ENCODE measurements at regions not wholly inside any gene's neighbourhood (a gene's known extent, or its start where the extent isn't known, plus 50 kb on each side); places are given as distances from the start of the nearest gene placed in this dataset.

DNA sequence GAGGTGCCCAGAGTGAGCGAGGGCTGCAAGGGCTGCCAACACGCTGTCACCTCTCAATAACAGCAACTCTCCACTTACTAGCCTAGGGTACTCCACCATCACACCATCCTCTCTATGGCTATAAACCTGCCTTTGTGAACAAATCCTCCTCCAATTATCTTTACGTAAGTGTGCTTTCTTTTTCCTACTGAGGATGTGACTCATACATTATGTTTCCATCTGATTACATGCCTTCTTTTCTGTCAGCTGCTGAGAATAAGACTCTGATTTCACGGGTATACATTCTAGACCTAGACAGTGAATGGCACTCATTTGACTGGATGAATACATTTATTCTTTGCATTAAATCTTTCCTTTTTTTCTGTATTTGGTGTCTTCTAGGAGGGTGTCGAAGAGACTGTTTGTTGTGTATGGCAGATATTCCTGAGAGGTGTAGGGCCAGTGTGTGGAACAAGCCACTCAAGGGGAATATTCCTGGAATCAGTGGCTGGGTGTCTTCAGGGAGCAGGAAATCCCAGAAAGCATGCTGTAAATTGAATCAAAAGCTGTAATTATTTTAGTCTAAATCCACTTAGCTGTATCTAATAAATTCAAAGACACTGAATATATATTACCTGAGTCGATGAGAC is 327.3 kb upstream of the TMTC1 start:
- H3K27me3 ChIP-seq (ENCODE audit: control insufficient read depth in 2 of 2, insufficient read depth in 2 of 2, low read length in 2 of 2), result no peaks in the 10 kb centered on the region
- H3K4me2 ChIP-seq (replicated peaks; ENCODE audit: extremely low read depth, low read length, poor library complexity, severe bottlenecking), result no peak overlapping the region
- no peak overlapping the region for H3K27ac ChIP-seq (ENCODE audit: low read depth in 1 of 2, low read length in 2 of 2)
- H2AFZ ChIP-seq (ENCODE audit: insufficient read depth, low read depth, low read length, poor library complexity, severe bottlenecking), result no peak overlapping the region
- Mint-ChIP-seq H3K4me1 (no peaks in the 10 kb centered on the region), H3K27ac (no peak overlapping the region), H3K9me3 (peaks cover 6 to 21% (median 10%) of the 10 kb centered on the region in 7 donors), H3K4me3 (no peak overlapping the region), H3K36me3 (no peaks in the 10 kb centered on the region), H3K27me3 (ENCODE audit: low read depth in 3 of 3) (peaks cover 0 to 1% (median 0%) of the 10 kb centered on the region in 3 donors)
- H4K20me1 ChIP-seq (ENCODE audit: insufficient read depth, low read length), result no peaks in the 10 kb centered on the region
- H3K36me3 ChIP-seq (replicated peaks in 1 of 2; ENCODE audit: control insufficient read depth in 1 of 2, insufficient read depth in 2 of 2, low read length in 2 of 2), result no peaks in the 10 kb centered on the region
- no peaks in the 10 kb centered on the region for H3K79me2 ChIP-seq (ENCODE audit: insufficient read depth, low read length)
- no peak overlapping the region for H3K4me3 ChIP-seq (replicated peaks in 1 of 3; ENCODE audit: low read depth in 2 of 3, low read length in 3 of 3)
- no peak for DNase-seq
- H3K9ac ChIP-seq (ENCODE audit: insufficient read depth, low read length, poor library complexity, severe bottlenecking), result no peak overlapping the region
- H3K4me1 ChIP-seq (ENCODE audit: control insufficient read depth in 1 of 2, insufficient read depth in 2 of 2, low read length in 2 of 2), result no peaks in the 10 kb centered on the region
- WGBS (ENCODE audit: insufficient coverage), result 88% methylated on average over 1 of the region's 6 CpGs
- peaks cover 7 to 20% of the 10 kb centered on the region in 2 donors for H3K9me3 ChIP-seq (replicated peaks in 1 of 2; ENCODE audit: control insufficient read depth in 1 of 2, insufficient read depth in 1 of 2, low read length in 2 of 2)
- TF ChIP-seq, protein P1, sequence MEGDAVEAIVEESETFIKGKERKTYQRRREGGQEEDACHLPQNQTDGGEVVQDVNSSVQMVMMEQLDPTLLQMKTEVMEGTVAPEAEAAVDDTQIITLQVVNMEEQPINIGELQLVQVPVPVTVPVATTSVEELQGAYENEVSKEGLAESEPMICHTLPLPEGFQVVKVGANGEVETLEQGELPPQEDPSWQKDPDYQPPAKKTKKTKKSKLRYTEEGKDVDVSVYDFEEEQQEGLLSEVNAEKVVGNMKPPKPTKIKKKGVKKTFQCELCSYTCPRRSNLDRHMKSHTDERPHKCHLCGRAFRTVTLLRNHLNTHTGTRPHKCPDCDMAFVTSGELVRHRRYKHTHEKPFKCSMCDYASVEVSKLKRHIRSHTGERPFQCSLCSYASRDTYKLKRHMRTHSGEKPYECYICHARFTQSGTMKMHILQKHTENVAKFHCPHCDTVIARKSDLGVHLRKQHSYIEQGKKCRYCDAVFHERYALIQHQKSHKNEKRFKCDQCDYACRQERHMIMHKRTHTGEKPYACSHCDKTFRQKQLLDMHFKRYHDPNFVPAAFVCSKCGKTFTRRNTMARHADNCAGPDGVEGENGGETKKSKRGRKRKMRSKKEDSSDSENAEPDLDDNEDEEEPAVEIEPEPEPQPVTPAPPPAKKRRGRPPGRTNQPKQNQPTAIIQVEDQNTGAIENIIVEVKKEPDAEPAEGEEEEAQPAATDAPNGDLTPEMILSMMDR (IDR thresholded peaks at IDR 0.05), result no peak
- intact Hi-C loops (cut with micrococcal nuclease), result no loop called here

DNA sequence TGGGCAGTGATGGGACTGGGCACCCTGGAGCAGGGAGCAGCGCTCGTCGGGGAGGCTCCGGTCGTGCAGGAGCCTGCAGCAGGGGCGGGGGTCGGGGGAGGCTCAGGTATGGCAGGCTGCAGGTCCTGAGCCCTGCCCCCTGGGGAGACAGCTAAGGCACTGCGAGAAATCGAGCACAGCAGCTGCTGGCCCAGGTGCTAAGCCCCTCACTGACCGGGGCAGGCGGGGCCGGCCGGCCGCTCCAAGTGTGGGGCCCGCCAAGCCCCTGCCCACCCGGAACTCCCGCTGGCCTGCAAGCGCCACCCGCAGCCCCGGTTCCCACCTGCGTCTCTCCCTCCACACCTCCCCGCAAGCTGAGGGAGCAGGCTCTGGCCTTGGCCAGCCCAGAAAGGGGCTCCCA is 326.8 kb upstream of the TMTC1 start:
- no peak overlapping the region for H3K4me2 ChIP-seq (replicated peaks; ENCODE audit: extremely low read depth, low read length, poor library complexity, severe bottlenecking)
- no peak overlapping the region for H2AFZ ChIP-seq (ENCODE audit: insufficient read depth, low read depth, low read length, poor library complexity, severe bottlenecking)
- TF ChIP-seq, protein P1 (IDR thresholded peaks at IDR 0.05), result no peak
- H3K27me3 ChIP-seq (ENCODE audit: control insufficient read depth in 2 of 2, insufficient read depth in 2 of 2, low read length in 2 of 2), result no peaks in the 10 kb centered on the region
- Mint-ChIP-seq H3K4me3 (no peak overlapping the region), H3K9me3 (peaks cover 6 to 21% (median 10%) of the 10 kb centered on the region in 7 donors), H3K4me1 (no peaks in the 10 kb centered on the region), H3K27me3 (ENCODE audit: low read depth in 3 of 3) (peaks cover 0 to 1% (median 0%) of the 10 kb centered on the region in 3 donors), H3K36me3 (no peaks in the 10 kb centered on the region), H3K27ac (no peak overlapping the region)
- intact Hi-C loops (cut with micrococcal nuclease), result no loop called here
- H3K27ac ChIP-seq (ENCODE audit: low read depth in 1 of 2, low read length in 2 of 2), result no peak overlapping the region
- H3K4me3 ChIP-seq (replicated peaks in 1 of 3; ENCODE audit: low read depth in 2 of 3, low read length in 3 of 3), result no peak overlapping the region
- no peaks in the 10 kb centered on the region for H3K79me2 ChIP-seq (ENCODE audit: insufficient read depth, low read length)
- no peaks in the 10 kb centered on the region for H3K36me3 ChIP-seq (replicated peaks in 1 of 2; ENCODE audit: control insufficient read depth in 1 of 2, insufficient read depth in 2 of 2, low read length in 2 of 2)
- DNase-seq, result no peak
- H4K20me1 ChIP-seq (ENCODE audit: insufficient read depth, low read length), result no peaks in the 10 kb centered on the region
- 85% methylated on average over 22 of the region's 22 CpGs for WGBS (ENCODE audit: insufficient coverage)
- H3K4me1 ChIP-seq (ENCODE audit: control insufficient read depth in 1 of 2, insufficient read depth in 2 of 2, low read length in 2 of 2), result no peaks in the 10 kb centered on the region
- no peak overlapping the region for H3K9ac ChIP-seq (ENCODE audit: insufficient read depth, low read length, poor library complexity, severe bottlenecking)
- H3K9me3 ChIP-seq (replicated peaks in 1 of 2; ENCODE audit: control insufficient read depth in 1 of 2, insufficient read depth in 1 of 2, low read length in 2 of 2), result peaks cover 7 to 20% of the 10 kb centered on the region in 2 donors
